GM12874 (cell line): ENCODE measurements at regions not wholly inside any gene's neighbourhood (a gene's known extent, or its start where the extent isn't known, plus 50 kb on each side); places are given as distances from the start of the nearest gene placed in this dataset.

Experiments used
- CTCF ChIP-seq: IDR thresholded peaks from 2 replicates; pipeline ENCODE4 v1.5.1; 2011; ENCODE audit warnings: low read depth, mild to moderate bottlenecking, control low read depth, low read length, moderate library complexity; ENCODE audit not compliant: insufficient read depth

- no peak for TF ChIP-seq CTCF
Observed at GRCh38 chr16:66271074-66272060, 95.1 kb upstream of the CDH5 start.

GRCh38 chr16:66270333-66270927 is 96.1 kb upstream of the CDH5 start:
- peak; percentile 98 for TF ChIP-seq CTCF

GRCh38 chr16:66269617-66270332 is 96.7 kb upstream of the CDH5 start:
- no peak for TF ChIP-seq CTCF

- no peak for TF ChIP-seq CTCF
Observed at GRCh38 chr16:66267292-66268014, 99.0 kb upstream of the CDH5 start.

GRCh38 chr16:66266436-66267291 is 99.8 kb upstream of the CDH5 start:
- TF ChIP-seq CTCF: no peak

GRCh38 chr16:66265556-66266141 is 100.8 kb upstream of the CDH5 start:
- TF ChIP-seq CTCF: no peak
